ENCODE measurements at regions not wholly inside any gene's neighbourhood (a gene's known extent, or its start where the extent isn't known, plus 50 kb on each side); places are given as distances from the start of the nearest gene placed in this dataset.
A peak's percentile ranks its signal among the peaks of the same experiment; 100 is the strongest.

GRCh38 chr12:128079446-128079845 is 187.5 kb upstream of the TMEM132C start:
- Mint-ChIP-seq H3K36me3 (ENCODE audit: unreplicated experiment) (no peaks in the 10 kb centered on the region), H3K9me3 (ENCODE audit: unreplicated experiment) (no peaks in the 10 kb centered on the region), H3K27me3 (ENCODE audit: unreplicated experiment) (peaks cover 3% of the 10 kb centered on the region), H3K4me3 (ENCODE audit: unreplicated experiment) (no peak overlapping the region), H3K4me1 (ENCODE audit: unreplicated experiment) (peaks cover 5% of the 10 kb centered on the region), H3K27ac (ENCODE audit: unreplicated experiment) (no peak overlapping the region)
- TF ChIP-seq CTCF (IDR thresholded peaks at IDR 0.05) = no peak
- DNase-seq (ENCODE audit: extremely low spot score, unreplicated experiment) = peak; percentile 46

- no peak for TF ChIP-seq CTCF (IDR thresholded peaks at IDR 0.05)
- H3K27me3 Mint-ChIP-seq (ENCODE audit: unreplicated experiment) = peaks cover 6% of the 10 kb centered on the region
- H3K4me1 Mint-ChIP-seq (ENCODE audit: unreplicated experiment) = no peaks in the 10 kb centered on the region
These were observed 183.7 kb upstream of the TMEM132C start for GRCh38 chr12:128083132-128083729.

GRCh38 chr12:128088926-128089325 is 178.0 kb upstream of the TMEM132C start:
- Mint-ChIP-seq H3K27ac (ENCODE audit: unreplicated experiment) (no peak overlapping the region), H3K4me3 (ENCODE audit: unreplicated experiment) (no peak overlapping the region), H3K9me3 (ENCODE audit: unreplicated experiment) (no peaks in the 10 kb centered on the region)

More at GRCh38 chr12:128083132-128083729, 183.7 kb upstream of the TMEM132C start:
- DNase-seq (ENCODE audit: extremely low spot score, unreplicated experiment) = peak; percentile 21
- H3K36me3 Mint-ChIP-seq (ENCODE audit: unreplicated experiment) = no peaks in the 10 kb centered on the region
- H3K27ac Mint-ChIP-seq (ENCODE audit: unreplicated experiment) = no peak overlapping the region
- H3K9me3 Mint-ChIP-seq (ENCODE audit: unreplicated experiment) = no peaks in the 10 kb centered on the region
- H3K4me3 Mint-ChIP-seq (ENCODE audit: unreplicated experiment) = no peak overlapping the region

GRCh38 chr12:128089961-128090360 is 177.0 kb upstream of the TMEM132C start:
- no peak for TF ChIP-seq CTCF (IDR thresholded peaks at IDR 0.05)
- no peak overlapping the region for H3K27ac Mint-ChIP-seq (ENCODE audit: unreplicated experiment)
- H3K4me3 Mint-ChIP-seq (ENCODE audit: unreplicated experiment) = no peak overlapping the region
- no peaks in the 10 kb centered on the region for H3K36me3 Mint-ChIP-seq (ENCODE audit: unreplicated experiment)
- DNase-seq (ENCODE audit: extremely low spot score, unreplicated experiment) = peak; percentile 67
- peaks cover 5% of the 10 kb centered on the region for H3K27me3 Mint-ChIP-seq (ENCODE audit: unreplicated experiment)
- no peaks in the 10 kb centered on the region for H3K9me3 Mint-ChIP-seq (ENCODE audit: unreplicated experiment)
- H3K4me1 Mint-ChIP-seq (ENCODE audit: unreplicated experiment) = no peaks in the 10 kb centered on the region

More at GRCh38 chr12:128088926-128089325, 178.0 kb upstream of the TMEM132C start:
- peaks cover 5% of the 10 kb centered on the region for H3K27me3 Mint-ChIP-seq (ENCODE audit: unreplicated experiment)
- no peaks in the 10 kb centered on the region for H3K4me1 Mint-ChIP-seq (ENCODE audit: unreplicated experiment)
- peak; percentile 74 for DNase-seq (ENCODE audit: extremely low spot score, unreplicated experiment)
- H3K36me3 Mint-ChIP-seq (ENCODE audit: unreplicated experiment) = no peaks in the 10 kb centered on the region
- TF ChIP-seq CTCF (IDR thresholded peaks at IDR 0.05) = no peak

GRCh38 chr12:128091101-128091720 is 175.8 kb upstream of the TMEM132C start:
- no peak for TF ChIP-seq CTCF (IDR thresholded peaks at IDR 0.05)
- no peak overlapping the region for H3K27ac Mint-ChIP-seq (ENCODE audit: unreplicated experiment)
- H3K4me1 Mint-ChIP-seq (ENCODE audit: unreplicated experiment) = no peaks in the 10 kb centered on the region
- H3K9me3 Mint-ChIP-seq (ENCODE audit: unreplicated experiment) = no peaks in the 10 kb centered on the region
- H3K27me3 Mint-ChIP-seq (ENCODE audit: unreplicated experiment) = peaks cover 5% of the 10 kb centered on the region
- no peak overlapping the region for H3K4me3 Mint-ChIP-seq (ENCODE audit: unreplicated experiment)
- DNase-seq (ENCODE audit: extremely low spot score, unreplicated experiment) = peak; percentile 32
- no peaks in the 10 kb centered on the region for H3K36me3 Mint-ChIP-seq (ENCODE audit: unreplicated experiment)

Data from osteocyte (in vitro differentiated cells).